Anterior cingulate cortex (tissue), 58 donors: ENCODE measurements at regions not wholly inside any gene's neighbourhood (a gene's known extent, or its start where the extent isn't known, plus 50 kb on each side); places are given as distances from the start of the nearest gene placed in this dataset.

Source experiments
- DNase-seq, 58 donors: peaks; one replicate each; lab custom pipeline; 2025; lab: John Stamatoyannopoulos, UW

GRCh38 chr12:71011261-71011660 is 90.7 kb upstream of the PTPRR start:
- DNase-seq = no peak

- no peak for DNase-seq
Measured at GRCh38 chr12:71010143-71010479, 89.6 kb upstream of the PTPRR start.

- DNase-seq = no peak
Measured at GRCh38 chr12:71009430-71010142, 89.0 kb upstream of the PTPRR start.

GRCh38 chr12:71008616-71009015 is 88.1 kb upstream of the PTPRR start:
- DNase-seq = no peak

- no peak for DNase-seq
Measured at GRCh38 chr12:71007781-71008404, 87.4 kb upstream of the PTPRR start.

GRCh38 chr12:71007020-71007419 is 86.5 kb upstream of the PTPRR start:
- no peak for DNase-seq

- DNase-seq = no peak
Measured at GRCh38 chr12:71005166-71005565, 84.6 kb upstream of the PTPRR start.

- DNase-seq = no peak
Measured at GRCh38 chr12:71004578-71004977, 84.0 kb upstream of the PTPRR start.

- DNase-seq = no peak
Measured at GRCh38 chr12:71000748-71001147, 80.2 kb upstream of the PTPRR start.

GRCh38 chr12:71000255-71000654 is 79.7 kb upstream of the PTPRR start:
- no peak for DNase-seq

GRCh38 chr12:70994217-70994788 is 73.8 kb upstream of the PTPRR start:
- no peak for DNase-seq

- no peak for DNase-seq
Measured at GRCh38 chr12:70989232-70989631, 68.7 kb upstream of the PTPRR start.

- no peak for DNase-seq
Measured at GRCh38 chr12:70985850-70986249, 65.3 kb upstream of the PTPRR start.

GRCh38 chr12:70983692-70984091 is 63.2 kb upstream of the PTPRR start:
- no peak for DNase-seq

GRCh38 chr12:70982991-70983390 is 62.5 kb upstream of the PTPRR start:
- DNase-seq = no peak

GRCh38 chr12:70982286-70982685 is 61.7 kb upstream of the PTPRR start:
- peak in 1 of 58 donors; percentile 5 for DNase-seq

GRCh38 chr12:70971001-70971794 is 50.7 kb upstream of the PTPRR start:
- DNase-seq = no peak
